ENCODE measurements at regions not wholly inside any gene's neighbourhood (a gene's known extent, or its start where the extent isn't known, plus 50 kb on each side); places are given as distances from the start of the nearest gene placed in this dataset.

GRCh38 chr6:82651845-82652335 is 288.3 kb downstream of the TPBG start:
- TF ChIP-seq EZH2phosphoT487 (IDR thresholded peaks at IDR 0.05; ENCODE audit: borderline replicate concordance, low read depth, low read length), result no peak
- no peak for TF ChIP-seq CTCF (conservative IDR thresholded peaks at IDR 0.05; ENCODE audit: low read length)
